ENCODE measurements at regions not wholly inside any gene's neighbourhood (a gene's known extent, or its start where the extent isn't known, plus 50 kb on each side); places are given as distances from the start of the nearest gene placed in this dataset.
"Not testable (repeated sequence)": the region's sequence is repeated elsewhere in the genome, so short reads cannot be mapped to it uniquely, and the experiment has no call there.

GRCh38 chr13:87877477-87877876, 206.3 kb downstream of the SLITRK5 start:
- ATAC-seq (no peak), DNase-seq (no peak)

- DNase-seq (no peak), ATAC-seq (no peak)
Observed at GRCh38 chr13:87878706-87879105, 207.5 kb downstream of the SLITRK5 start.

- ATAC-seq = no peak
Observed at GRCh38 chr13:87884884-87885283, 213.7 kb downstream of the SLITRK5 start.

GRCh38 chr13:87887459-87888123, 216.4 kb downstream of the SLITRK5 start:
- no peak for DNase-seq
- no peak for ATAC-seq

More at GRCh38 chr13:87884884-87885283, 213.7 kb downstream of the SLITRK5 start:
- DNase-seq = no peak

- DNase-seq = no peak
- ATAC-seq = no peak
Observed at GRCh38 chr13:87889254-87889653, 218.1 kb downstream of the SLITRK5 start.

GRCh38 chr13:87893186-87893585, 222.0 kb downstream of the SLITRK5 start:
- no peak for DNase-seq
- no peak for ATAC-seq

- DNase-seq (no peak), ATAC-seq (no peak)
Observed at GRCh38 chr13:87894059-87894458, 222.9 kb downstream of the SLITRK5 start.

- ATAC-seq (no peak), DNase-seq (no peak)
Observed at GRCh38 chr13:87903553-87903952, 232.4 kb downstream of the SLITRK5 start.

GRCh38 chr13:87906411-87906810, 235.2 kb downstream of the SLITRK5 start:
- DNase-seq (no peak), ATAC-seq (no peak)

- no peak for ATAC-seq
- no peak for DNase-seq
Observed at GRCh38 chr13:87907202-87907601, 236.0 kb downstream of the SLITRK5 start.

GRCh38 chr13:87919956-87920355, 248.8 kb downstream of the SLITRK5 start:
- ATAC-seq (no peak), DNase-seq (no peak)

GRCh38 chr13:87923753-87924152, 252.6 kb downstream of the SLITRK5 start:
- no peak for ATAC-seq
- no peak for DNase-seq

GRCh38 chr13:87925006-87925405, 253.8 kb downstream of the SLITRK5 start:
- no peak for ATAC-seq
- DNase-seq = no peak

GRCh38 chr13:87940776-87941175, 269.6 kb downstream of the SLITRK5 start:
- DNase-seq = no peak
- no peak for ATAC-seq

GRCh38 chr13:87941226-87941625, 270.1 kb downstream of the SLITRK5 start:
- DNase-seq (no peak), ATAC-seq (no peak)

- ATAC-seq = no peak
- no peak for DNase-seq
Observed at GRCh38 chr13:87942205-87942604, 271.0 kb downstream of the SLITRK5 start.

- DNase-seq = no peak
Observed at GRCh38 chr13:87944038-87944437, 272.9 kb downstream of the SLITRK5 start.

GRCh38 chr13:87952377-87952776, 281.2 kb downstream of the SLITRK5 start:
- ATAC-seq = no peak
- no peak for DNase-seq

More at GRCh38 chr13:87944038-87944437, 272.9 kb downstream of the SLITRK5 start:
- no peak for ATAC-seq

GRCh38 chr13:87953381-87953780, 282.2 kb downstream of the SLITRK5 start:
- ATAC-seq (no peak), DNase-seq (no peak)

- ATAC-seq = no peak
- no peak for DNase-seq
Observed at GRCh38 chr13:87954091-87954490, 282.9 kb downstream of the SLITRK5 start.

- ATAC-seq = no peak
- no peak for DNase-seq
Observed at GRCh38 chr13:87961546-87961945, 290.4 kb downstream of the SLITRK5 start.

GRCh38 chr13:87972568-87972967, 301.4 kb downstream of the SLITRK5 start:
- DNase-seq = no peak
- no peak for ATAC-seq

GRCh38 chr13:87975035-87975434, 303.9 kb downstream of the SLITRK5 start:
- no peak for ATAC-seq
- no peak for DNase-seq

GRCh38 chr13:87976650-87977049, 305.5 kb downstream of the SLITRK5 start:
- not testable (repeated sequence) for DNase-seq, ATAC-seq

Data from stimulated activated naive CD8-positive, alpha-beta T cell treated with anti-CD3 and anti-CD28 coated beads, Interleukin-15, Interleukin-2, amounts not matched to agents 100 U/mL and 50 U/mL, for 24 hours (primary cell).